ENCODE measurements at regions not wholly inside any gene's neighbourhood (a gene's known extent, or its start where the extent isn't known, plus 50 kb on each side); places are given as distances from the start of the nearest gene placed in this dataset.

GRCh38 chr1:99587008-99587407, 58.9 kb upstream of the PALMD start:
- no peak overlapping the region for H3K4me3 ChIP-seq (ENCODE audit: low read depth in 1 of 2, low read length in 2 of 2)
- no peaks in the 10 kb centered on the region for H3K36me3 ChIP-seq (ENCODE audit: control insufficient read depth in 1 of 2, insufficient read depth in 2 of 2, low read length in 2 of 2)
- H3K4me1 ChIP-seq (ENCODE audit: control insufficient read depth in 1 of 2, insufficient read depth in 2 of 2, low read length in 2 of 2): no peaks in the 10 kb centered on the region
- H3K27me3 ChIP-seq (ENCODE audit: low read depth, low read length): no peaks in the 10 kb centered on the region
- H3K27ac ChIP-seq (ENCODE audit: low read length): no peak overlapping the region
- no peaks in the 10 kb centered on the region for H3K9me3 ChIP-seq (ENCODE audit: control insufficient read depth in 1 of 2, low read length in 2 of 2)

GRCh38 chr1:99589186-99589636, 56.7 kb upstream of the PALMD start:
- Histone ChIP-seq H3K4me1 (ENCODE audit: control insufficient read depth in 1 of 2, insufficient read depth in 2 of 2, low read length in 2 of 2) (no peaks in the 10 kb centered on the region), H3K27ac (ENCODE audit: low read length) (no peak overlapping the region), H3K9me3 (ENCODE audit: control insufficient read depth in 1 of 2, low read length in 2 of 2) (no peaks in the 10 kb centered on the region), H3K36me3 (ENCODE audit: control insufficient read depth in 1 of 2, insufficient read depth in 2 of 2, low read length in 2 of 2) (no peaks in the 10 kb centered on the region), H3K27me3 (ENCODE audit: low read depth, low read length) (no peaks in the 10 kb centered on the region), H3K4me3 (ENCODE audit: low read depth in 1 of 2, low read length in 2 of 2) (no peak overlapping the region)

GRCh38 chr1:99590578-99591209, 55.2 kb upstream of the PALMD start:
- Histone ChIP-seq H3K36me3 (ENCODE audit: control insufficient read depth in 1 of 2, insufficient read depth in 2 of 2, low read length in 2 of 2) (no peaks in the 10 kb centered on the region), H3K4me1 (ENCODE audit: control insufficient read depth in 1 of 2, insufficient read depth in 2 of 2, low read length in 2 of 2) (no peaks in the 10 kb centered on the region), H3K9me3 (ENCODE audit: control insufficient read depth in 1 of 2, low read length in 2 of 2) (no peaks in the 10 kb centered on the region), H3K4me3 (ENCODE audit: low read depth in 1 of 2, low read length in 2 of 2) (no peak overlapping the region), H3K27ac (ENCODE audit: low read length) (peak overlapping the region; percentile 7), H3K27me3 (ENCODE audit: low read depth, low read length) (no peaks in the 10 kb centered on the region)

GRCh38 chr1:99591886-99592285, 54.0 kb upstream of the PALMD start:
- no peak overlapping the region for H3K27ac ChIP-seq (ENCODE audit: low read length)
- H3K9me3 ChIP-seq (ENCODE audit: control insufficient read depth in 1 of 2, low read length in 2 of 2): no peaks in the 10 kb centered on the region
- H3K36me3 ChIP-seq (ENCODE audit: control insufficient read depth in 1 of 2, insufficient read depth in 2 of 2, low read length in 2 of 2): no peaks in the 10 kb centered on the region
- H3K27me3 ChIP-seq (ENCODE audit: low read depth, low read length): no peaks in the 10 kb centered on the region
- no peak overlapping the region for H3K4me3 ChIP-seq (ENCODE audit: low read depth in 1 of 2, low read length in 2 of 2)
- H3K4me1 ChIP-seq (ENCODE audit: control insufficient read depth in 1 of 2, insufficient read depth in 2 of 2, low read length in 2 of 2): no peaks in the 10 kb centered on the region

- Histone ChIP-seq H3K27ac (ENCODE audit: low read length) (no peak overlapping the region), H3K4me3 (ENCODE audit: low read depth in 1 of 2, low read length in 2 of 2) (no peak overlapping the region), H3K4me1 (ENCODE audit: control insufficient read depth in 1 of 2, insufficient read depth in 2 of 2, low read length in 2 of 2) (no peaks in the 10 kb centered on the region), H3K36me3 (ENCODE audit: control insufficient read depth in 1 of 2, insufficient read depth in 2 of 2, low read length in 2 of 2) (no peaks in the 10 kb centered on the region), H3K27me3 (ENCODE audit: low read depth, low read length) (no peaks in the 10 kb centered on the region), H3K9me3 (ENCODE audit: control insufficient read depth in 1 of 2, low read length in 2 of 2) (no peaks in the 10 kb centered on the region)
These were observed 51.7 kb upstream of the PALMD start for GRCh38 chr1:99594205-99594604.

- Histone ChIP-seq H3K9me3 (ENCODE audit: control insufficient read depth in 1 of 2, low read length in 2 of 2) (no peaks in the 10 kb centered on the region), H3K4me1 (ENCODE audit: control insufficient read depth in 1 of 2, insufficient read depth in 2 of 2, low read length in 2 of 2) (peaks cover 0 to 5% of the 10 kb centered on the region in 2 donors)
These were observed 50.9 kb upstream of the PALMD start for GRCh38 chr1:99595041-99595440.

GRCh38 chr1:99595441-99595840, 50.5 kb upstream of the PALMD start:
- Histone ChIP-seq H3K27me3 (ENCODE audit: low read depth, low read length) (no peaks in the 10 kb centered on the region), H3K9me3 (ENCODE audit: control insufficient read depth in 1 of 2, low read length in 2 of 2) (no peaks in the 10 kb centered on the region), H3K4me3 (ENCODE audit: low read depth in 1 of 2, low read length in 2 of 2) (no peak overlapping the region), H3K27ac (ENCODE audit: low read length) (no peak overlapping the region), H3K36me3 (ENCODE audit: control insufficient read depth in 1 of 2, insufficient read depth in 2 of 2, low read length in 2 of 2) (no peaks in the 10 kb centered on the region), H3K4me1 (ENCODE audit: control insufficient read depth in 1 of 2, insufficient read depth in 2 of 2, low read length in 2 of 2) (peaks cover 0 to 5% of the 10 kb centered on the region in 2 donors)

More at GRCh38 chr1:99595041-99595440, 50.9 kb upstream of the PALMD start:
- Histone ChIP-seq H3K27me3 (ENCODE audit: low read depth, low read length) (no peaks in the 10 kb centered on the region), H3K27ac (ENCODE audit: low read length) (no peak overlapping the region), H3K4me3 (ENCODE audit: low read depth in 1 of 2, low read length in 2 of 2) (no peak overlapping the region), H3K36me3 (ENCODE audit: control insufficient read depth in 1 of 2, insufficient read depth in 2 of 2, low read length in 2 of 2) (no peaks in the 10 kb centered on the region)

Measured in muscle layer of duodenum (tissue), 2 donors.